Stimulated activated CD8-positive, alpha-beta memory T cell treated with anti-CD3 and anti-CD28 coated beads, Interleukin-4, amount 100 ng/mL, for 48 hours (primary cell): ENCODE measurements at regions not wholly inside any gene's neighbourhood (a gene's known extent, or its start where the extent isn't known, plus 50 kb on each side); places are given as distances from the start of the nearest gene placed in this dataset.
"Not testable (repeated sequence)": the region's sequence is repeated elsewhere in the genome, so short reads cannot be mapped to it uniquely, and the experiment has no call there.

Experiments used
- DNase-seq: peaks from one replicate; pipeline ENCODE4 v3.0.0-alpha.2; 2020

GRCh38 chr3:118766306-118766669 lies 268.4 kb downstream of the IGSF11 start:
- no peak for DNase-seq

DNA sequence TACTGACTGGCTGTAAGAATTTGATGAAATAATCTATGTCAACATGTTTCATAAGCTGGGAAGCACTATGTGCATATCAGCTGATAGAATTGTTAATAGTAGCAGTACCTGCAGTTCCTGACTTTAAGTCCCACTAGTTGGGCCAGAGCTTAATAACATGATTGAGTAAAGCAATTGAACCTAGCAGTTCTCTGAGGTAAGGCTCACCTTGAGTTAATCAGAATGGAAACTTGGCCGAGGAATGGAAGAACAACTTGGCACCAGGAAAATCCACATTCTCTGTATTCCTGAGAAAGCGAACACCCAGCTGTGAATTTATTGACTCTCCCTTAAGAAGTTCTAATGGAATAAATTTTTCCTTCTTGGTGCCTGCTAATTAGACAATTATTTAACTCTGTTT lies 262.6 kb downstream of the IGSF11 start:
- DNase-seq = no peak

- no peak for DNase-seq
These were observed 262.1 kb downstream of the IGSF11 start for GRCh38 chr3:118772547-118773011.

GRCh38 chr3:118775021-118775420 lies 259.6 kb downstream of the IGSF11 start:
- DNase-seq = no peak

GRCh38 chr3:118778201-118778600 lies 256.4 kb downstream of the IGSF11 start:
- no peak for DNase-seq

DNA sequence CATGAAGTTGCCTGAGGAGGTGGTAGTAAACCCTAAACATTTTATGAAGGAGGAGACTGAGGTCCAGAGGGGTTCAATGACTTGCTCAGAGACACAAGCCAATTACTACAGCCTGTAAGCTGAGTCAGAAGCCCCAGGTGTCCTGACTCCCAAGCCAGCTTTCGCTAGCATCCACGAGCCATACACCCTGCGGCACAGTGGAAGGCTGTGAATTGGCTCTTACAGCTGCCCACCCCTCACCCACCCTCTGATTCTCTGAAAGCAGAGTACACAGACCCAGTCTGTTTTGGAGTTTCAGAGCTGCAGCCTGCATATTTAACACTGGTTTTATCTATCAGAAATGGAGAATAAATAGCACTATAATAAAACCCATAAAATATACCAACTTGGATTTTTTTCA lies 253.4 kb downstream of the IGSF11 start:
- no peak for DNase-seq

- no peak for DNase-seq
These were observed 252.8 kb downstream of the IGSF11 start for GRCh38 chr3:118781839-118782238.

- DNase-seq = no peak
These were observed 251.9 kb downstream of the IGSF11 start for GRCh38 chr3:118782755-118783202.

DNA sequence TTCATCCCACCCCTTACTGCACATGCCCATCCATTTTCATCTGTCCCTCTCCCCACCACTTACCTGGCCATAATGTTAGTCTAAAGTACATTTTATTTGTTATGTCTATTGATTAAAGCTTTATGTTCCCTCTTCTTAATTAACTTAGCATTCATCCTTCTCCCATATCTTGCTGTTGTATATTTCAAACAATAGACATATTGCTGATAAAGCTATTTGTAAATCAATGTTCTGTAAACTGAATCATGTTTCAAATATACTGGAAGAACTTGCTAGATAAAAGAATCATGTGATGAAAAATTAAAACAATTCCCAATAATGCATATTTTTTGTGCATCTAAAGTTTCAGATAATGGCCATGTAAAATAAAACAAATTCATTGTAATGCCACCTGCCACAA lies 249.2 kb downstream of the IGSF11 start:
- DNase-seq = no peak

DNA sequence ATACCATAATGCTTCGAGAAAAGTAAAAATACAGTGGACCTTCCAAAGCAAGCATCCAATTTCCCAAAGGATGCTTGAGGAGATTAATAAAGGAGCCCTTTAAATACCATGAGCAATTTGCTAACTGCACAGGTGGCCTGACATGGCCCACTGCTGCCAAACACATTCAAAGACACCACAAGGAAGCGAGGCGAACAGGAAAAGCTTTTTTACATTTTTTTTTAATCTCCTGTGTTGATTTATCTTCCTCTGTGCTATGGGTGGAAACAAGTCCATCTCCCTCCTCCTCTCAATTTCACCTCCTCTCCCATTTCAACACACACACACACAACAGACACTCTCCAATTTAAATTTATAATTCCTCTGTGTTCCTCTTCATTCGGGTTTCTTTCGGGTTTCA lies 243.4 kb downstream of the IGSF11 start:
- no peak for DNase-seq

DNA sequence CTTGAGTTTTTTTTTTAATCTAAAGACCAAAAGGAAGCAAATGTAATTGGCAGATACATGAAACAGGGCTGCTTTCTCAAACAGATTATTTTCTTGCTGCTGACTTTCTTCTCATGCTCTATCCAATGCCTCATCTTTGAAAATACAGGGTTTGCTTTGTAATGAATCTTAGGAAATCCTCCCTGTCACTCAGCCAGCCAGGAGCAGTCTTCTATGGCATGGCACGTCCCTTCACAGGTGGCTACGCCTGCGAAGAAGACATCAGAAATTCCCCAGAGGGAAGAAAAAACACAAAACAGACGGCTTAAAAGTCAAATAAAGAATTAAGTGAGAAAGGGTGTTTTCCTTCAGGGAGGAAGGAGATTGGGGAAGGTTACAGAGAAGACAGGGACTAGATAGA lies 242.5 kb downstream of the IGSF11 start:
- no peak for DNase-seq

GRCh38 chr3:118793176-118793575 lies 241.5 kb downstream of the IGSF11 start:
- no peak for DNase-seq

- DNase-seq = no peak
These were observed 235.3 kb downstream of the IGSF11 start for GRCh38 chr3:118799303-118799702.

DNA sequence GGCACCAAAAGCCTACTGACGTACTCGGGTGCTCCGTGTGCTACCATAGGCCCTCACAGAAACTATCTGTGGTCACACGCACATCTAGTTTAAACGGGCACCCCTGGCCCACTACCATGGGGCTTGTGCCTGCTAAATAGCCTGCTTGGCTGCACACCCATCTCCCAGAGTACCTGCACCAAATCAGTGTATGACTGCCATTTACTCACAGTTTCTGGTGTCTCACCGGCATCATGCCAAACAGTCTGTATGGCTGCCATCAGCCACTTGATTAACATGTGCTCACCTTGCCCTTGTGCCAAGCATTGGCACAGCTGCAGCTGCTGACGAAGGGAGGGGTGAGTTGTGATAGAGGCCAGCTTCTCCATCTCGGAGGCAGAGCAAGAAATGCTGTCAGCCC lies 232.7 kb downstream of the IGSF11 start:
- no peak for DNase-seq

DNA sequence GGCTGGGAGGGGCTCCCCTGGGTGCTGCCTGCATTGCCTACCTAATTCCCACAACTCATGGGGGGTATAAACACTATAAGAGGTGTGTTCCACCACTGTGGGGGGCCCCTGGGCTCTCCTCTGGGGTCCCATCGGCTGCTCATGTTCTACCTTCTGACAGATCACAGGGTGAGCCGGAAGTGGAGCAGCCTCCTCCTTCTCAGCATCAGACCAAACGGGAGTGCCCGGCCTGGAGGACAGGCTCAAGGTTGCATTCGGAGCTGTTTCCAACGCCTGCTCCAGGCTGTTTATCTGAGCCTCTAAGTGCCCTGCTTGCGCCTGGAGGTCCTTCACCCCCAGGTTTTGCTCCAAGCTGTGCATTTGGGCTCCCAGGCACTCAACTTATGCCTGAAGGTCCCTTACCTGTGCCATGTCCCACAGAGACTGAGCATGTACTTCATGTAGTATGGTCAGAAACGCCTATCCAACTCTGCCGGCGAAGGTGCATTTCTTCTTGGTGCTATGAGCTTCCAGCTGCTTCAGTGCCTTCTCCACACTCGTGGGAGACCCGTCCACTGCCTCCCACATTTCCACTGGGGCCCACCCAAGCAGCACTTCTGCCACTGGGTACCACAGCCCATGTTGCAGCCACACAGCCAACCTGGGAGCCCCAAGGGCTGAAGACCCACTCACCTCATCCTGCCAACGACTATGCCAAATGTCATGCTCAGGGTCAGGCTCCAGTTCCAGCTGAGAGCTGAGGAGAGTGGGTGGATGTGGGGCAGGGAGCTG lies 232.1 kb downstream of the IGSF11 start:
- no peak for DNase-seq

DNA sequence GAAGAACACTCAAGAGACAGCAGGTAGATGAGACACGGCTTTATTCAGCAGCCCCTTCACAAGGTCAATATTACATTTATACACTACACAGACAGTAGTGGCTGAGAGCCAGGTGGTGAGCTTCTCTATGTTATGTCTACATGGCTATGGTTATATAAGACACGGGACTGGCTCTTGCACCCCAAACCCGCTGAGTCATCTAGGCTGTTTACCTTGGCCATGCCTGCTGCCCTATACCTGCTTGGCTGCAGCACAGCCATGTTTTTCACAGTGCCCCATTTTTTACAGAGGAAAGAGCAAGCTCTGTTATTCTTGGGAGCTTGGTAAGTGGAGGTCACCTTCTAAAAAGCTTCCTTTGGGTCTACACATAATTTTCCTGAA lies 231.6 kb downstream of the IGSF11 start:
- DNase-seq = no peak

DNA sequence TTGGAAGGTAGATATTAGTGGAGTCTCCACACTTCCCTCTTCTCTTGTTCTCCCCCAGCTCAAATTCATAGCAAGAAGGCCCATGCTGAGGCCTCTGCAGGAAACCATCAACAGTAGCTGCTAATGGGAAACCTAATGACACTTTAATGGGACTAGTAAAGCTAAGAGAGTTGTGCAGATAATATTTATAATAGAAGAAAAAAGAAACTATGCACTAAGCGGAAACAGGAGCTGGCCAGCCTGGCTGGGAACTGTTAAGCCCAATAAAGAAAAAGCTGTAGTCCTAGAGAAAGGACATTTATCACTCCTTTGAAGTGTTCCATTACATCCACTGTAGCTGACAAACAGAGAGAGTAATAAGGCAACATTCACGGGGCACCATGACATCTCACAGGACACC lies 229.6 kb downstream of the IGSF11 start:
- no peak for DNase-seq

DNA sequence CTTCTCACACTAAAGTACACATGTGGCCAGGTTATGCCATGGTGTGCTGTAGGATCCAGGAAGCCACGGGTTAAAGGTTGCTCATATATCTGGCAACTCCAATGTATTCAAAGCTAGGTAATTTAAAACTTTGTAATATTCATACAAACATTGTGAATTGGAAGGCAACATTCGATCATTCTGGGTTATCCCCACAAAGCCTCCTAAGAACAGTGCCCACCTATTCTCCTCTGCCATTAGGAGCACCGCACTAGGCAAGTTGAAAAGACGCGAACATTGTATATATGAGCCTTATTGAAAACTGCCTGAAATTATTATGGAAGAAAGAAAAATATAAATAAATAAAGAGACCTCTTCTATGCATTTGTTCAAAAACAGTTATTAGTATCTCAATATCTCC lies 228.2 kb downstream of the IGSF11 start:
- DNase-seq = no peak

DNA sequence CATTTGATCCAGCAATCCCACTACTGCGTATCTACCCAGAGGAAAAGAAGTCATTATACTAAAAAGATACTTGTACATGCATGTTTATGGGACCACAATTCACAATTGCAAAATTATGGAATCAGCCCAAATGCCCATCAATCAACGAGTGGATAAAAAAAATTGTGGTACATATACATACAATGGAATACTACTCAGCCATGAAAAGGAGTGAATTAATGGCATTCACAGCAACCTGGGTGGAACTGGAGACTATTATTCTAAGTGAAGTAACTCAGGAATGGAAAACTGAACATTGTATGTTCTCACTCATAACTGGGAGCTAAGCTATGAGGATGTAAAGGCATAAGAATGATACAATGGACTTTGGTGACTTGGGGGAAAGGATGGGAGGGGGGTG lies 227.3 kb downstream of the IGSF11 start:
- DNase-seq = not testable (repeated sequence)

GRCh38 chr3:118808723-118809122 lies 225.9 kb downstream of the IGSF11 start:
- no peak for DNase-seq

DNA sequence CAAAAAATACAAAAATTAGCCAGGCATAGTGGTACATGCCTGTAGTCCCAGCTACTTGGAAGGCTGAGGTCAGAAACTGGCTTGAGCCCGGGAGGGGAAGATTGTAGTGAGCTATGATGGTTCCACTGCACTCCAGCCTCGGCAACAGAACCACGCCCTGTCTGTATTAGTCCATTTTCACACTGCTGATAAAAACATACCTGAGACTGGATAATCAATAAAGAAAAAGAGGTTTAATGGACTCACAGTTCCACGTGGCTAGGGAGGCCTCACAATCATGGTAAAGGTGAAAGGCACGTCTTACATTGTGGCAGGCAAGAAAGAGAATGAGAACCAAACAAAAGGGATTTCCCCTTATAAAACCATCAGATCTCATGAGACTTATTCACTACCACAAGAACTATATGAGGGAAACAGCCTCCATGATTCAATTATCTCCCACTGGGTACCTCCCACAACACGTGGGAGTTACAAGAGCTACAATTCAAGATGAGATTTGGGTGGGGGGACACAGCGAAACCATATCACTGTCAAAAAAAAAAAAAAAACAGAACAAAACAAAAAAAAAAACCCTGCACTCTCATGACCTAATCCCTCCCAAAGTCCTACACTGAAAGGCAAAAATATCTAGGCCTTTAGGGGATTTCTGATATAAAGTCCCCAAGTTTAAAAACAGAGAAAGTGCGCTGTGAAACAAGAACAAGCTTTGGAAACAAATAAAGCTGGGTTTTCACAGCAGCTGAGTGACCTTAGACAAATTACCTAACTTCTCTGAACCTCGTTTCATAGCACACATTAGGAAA lies 224.7 kb downstream of the IGSF11 start:
- DNase-seq = no peak

- no peak for DNase-seq
These were observed 224.1 kb downstream of the IGSF11 start for GRCh38 chr3:118810499-118811035.

GRCh38 chr3:118811236-118811732 lies 223.4 kb downstream of the IGSF11 start:
- DNase-seq = no peak

- DNase-seq = no peak
These were observed 221.2 kb downstream of the IGSF11 start for GRCh38 chr3:118813472-118813871.
